ENCODE measurements at regions not wholly inside any gene's neighbourhood (a gene's known extent, or its start where the extent isn't known, plus 50 kb on each side); places are given as distances from the start of the nearest gene placed in this dataset.
"Not testable (repeated sequence)": the region's sequence is repeated elsewhere in the genome, so short reads cannot be mapped to it uniquely, and the experiment has no call there.

DNA sequence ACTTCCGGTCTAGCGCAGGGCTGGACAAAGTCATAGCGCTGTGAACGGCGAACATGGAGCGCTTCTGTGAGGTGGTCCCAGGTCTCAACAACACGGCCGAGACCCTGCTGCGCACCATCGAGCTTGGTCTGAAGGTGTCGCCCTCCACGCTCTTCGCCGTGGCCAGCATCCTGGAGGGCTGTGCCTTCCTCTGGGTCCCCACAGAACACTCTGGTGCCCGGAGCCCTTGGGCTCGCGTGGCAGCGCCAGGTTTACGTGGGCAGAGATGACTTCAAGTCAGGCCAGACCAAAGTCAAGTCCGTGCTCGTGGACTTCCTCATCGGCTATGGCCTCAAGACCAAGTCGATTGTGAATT lies 128.6 kb downstream of the ANAPC4 start:
- DNase-seq (ENCODE audit: insufficient read length, low spot score) (no peak), FAIRE-seq (no peak)
- TF ChIP-seq, protein P1, sequence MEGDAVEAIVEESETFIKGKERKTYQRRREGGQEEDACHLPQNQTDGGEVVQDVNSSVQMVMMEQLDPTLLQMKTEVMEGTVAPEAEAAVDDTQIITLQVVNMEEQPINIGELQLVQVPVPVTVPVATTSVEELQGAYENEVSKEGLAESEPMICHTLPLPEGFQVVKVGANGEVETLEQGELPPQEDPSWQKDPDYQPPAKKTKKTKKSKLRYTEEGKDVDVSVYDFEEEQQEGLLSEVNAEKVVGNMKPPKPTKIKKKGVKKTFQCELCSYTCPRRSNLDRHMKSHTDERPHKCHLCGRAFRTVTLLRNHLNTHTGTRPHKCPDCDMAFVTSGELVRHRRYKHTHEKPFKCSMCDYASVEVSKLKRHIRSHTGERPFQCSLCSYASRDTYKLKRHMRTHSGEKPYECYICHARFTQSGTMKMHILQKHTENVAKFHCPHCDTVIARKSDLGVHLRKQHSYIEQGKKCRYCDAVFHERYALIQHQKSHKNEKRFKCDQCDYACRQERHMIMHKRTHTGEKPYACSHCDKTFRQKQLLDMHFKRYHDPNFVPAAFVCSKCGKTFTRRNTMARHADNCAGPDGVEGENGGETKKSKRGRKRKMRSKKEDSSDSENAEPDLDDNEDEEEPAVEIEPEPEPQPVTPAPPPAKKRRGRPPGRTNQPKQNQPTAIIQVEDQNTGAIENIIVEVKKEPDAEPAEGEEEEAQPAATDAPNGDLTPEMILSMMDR (IDR thresholded peaks at IDR 0.05; ENCODE audit: insufficient read depth, missing control alignments) = no peak

DNA sequence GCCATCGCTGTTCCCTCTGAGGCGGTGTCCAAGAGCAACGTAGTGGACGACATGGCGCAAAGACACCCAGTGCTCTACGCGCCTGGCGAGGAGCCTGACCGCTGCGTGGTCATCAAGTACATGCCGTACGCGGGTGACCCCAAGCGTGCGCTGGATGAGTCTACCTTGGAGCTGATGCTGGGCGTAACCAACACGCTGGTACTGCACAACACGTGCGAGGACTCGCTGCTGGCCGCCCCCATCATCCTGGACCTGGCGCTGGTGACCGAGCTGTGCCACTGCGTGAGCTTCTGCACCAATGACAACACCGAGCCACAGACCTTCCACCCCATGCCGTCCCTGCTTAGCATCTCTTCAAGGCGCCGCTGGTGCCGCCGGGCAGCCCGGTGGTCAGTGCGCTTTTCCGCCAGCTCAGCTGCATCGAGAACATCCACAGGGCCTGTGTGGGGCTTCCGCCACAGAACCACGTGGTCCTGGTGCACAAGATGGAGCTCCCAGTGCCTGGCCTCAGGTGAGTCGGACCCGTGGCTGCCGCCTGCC lies 129.0 kb downstream of the ANAPC4 start:
- FAIRE-seq = no peak
- TF ChIP-seq, protein P1 (IDR thresholded peaks at IDR 0.05; ENCODE audit: insufficient read depth, missing control alignments) = no peak
- no peak for DNase-seq (ENCODE audit: insufficient read length, low spot score)

GRCh38 chr4:25509646-25510045 lies 132.6 kb downstream of the ANAPC4 start:
- FAIRE-seq (no peak), DNase-seq (ENCODE audit: insufficient read length, low spot score) (no peak)
- TF ChIP-seq, protein P1 (IDR thresholded peaks at IDR 0.05; ENCODE audit: insufficient read depth, missing control alignments) = no peak

DNA sequence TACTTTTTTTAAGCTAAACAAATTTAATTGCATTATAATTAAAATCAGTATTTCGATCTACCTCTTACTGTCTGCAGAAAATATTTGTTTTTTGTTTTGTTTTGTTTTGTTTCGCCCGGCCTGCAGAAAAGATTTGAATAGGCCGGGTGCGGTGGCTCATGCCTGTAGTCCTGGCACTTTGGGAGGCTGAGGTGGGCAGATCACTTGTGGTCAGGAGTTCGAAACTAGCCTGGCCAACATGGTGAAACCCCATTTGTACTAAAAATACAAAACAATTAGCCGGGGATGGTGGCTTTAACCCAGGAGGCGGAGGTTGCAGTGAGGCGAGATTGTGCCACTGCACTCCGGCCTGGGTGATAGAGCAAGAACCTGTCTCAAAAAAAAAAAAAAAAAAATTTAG lies 134.8 kb downstream of the ANAPC4 start:
- FAIRE-seq; DNase-seq (ENCODE audit: insufficient read length, low spot score): not testable (repeated sequence)

GRCh38 chr4:25513814-25514213 lies 136.8 kb downstream of the ANAPC4 start:
- FAIRE-seq (no peak), DNase-seq (ENCODE audit: insufficient read length, low spot score) (no peak)
- TF ChIP-seq, protein P1 (IDR thresholded peaks at IDR 0.05; ENCODE audit: insufficient read depth, missing control alignments) = no peak

DNA sequence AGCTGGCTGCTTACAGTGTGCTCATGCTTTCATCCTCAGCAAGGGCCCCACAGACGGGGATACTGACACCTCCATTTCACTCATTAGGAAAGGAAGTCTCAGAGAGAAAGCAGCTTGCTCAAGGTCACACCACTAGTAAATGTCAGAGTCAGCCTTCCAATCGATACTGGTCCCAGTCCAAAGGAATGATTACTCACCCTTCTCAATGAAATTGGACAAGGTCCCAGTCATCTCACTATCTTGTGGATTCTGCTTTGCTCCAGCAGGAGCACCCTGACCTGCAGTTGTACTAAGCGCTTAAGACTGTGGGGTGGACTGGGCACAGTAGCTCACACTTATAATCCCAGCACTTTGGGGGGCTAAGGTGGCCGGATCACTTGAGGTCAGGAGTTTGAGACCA lies 132.2 kb upstream of the SLC34A2 start:
- FAIRE-seq (no peak), DNase-seq (ENCODE audit: insufficient read length, low spot score) (no peak)
- TF ChIP-seq, protein P1 (IDR thresholded peaks at IDR 0.05; ENCODE audit: insufficient read depth, missing control alignments) = no peak

- TF ChIP-seq, protein P1 (IDR thresholded peaks at IDR 0.05; ENCODE audit: insufficient read depth, missing control alignments) = no peak
- FAIRE-seq (no peak), DNase-seq (ENCODE audit: insufficient read length, low spot score) (no peak)
Measured at GRCh38 chr4:25524663-25525062, 131.0 kb upstream of the SLC34A2 start.

GRCh38 chr4:25525896-25526295 lies 129.8 kb upstream of the SLC34A2 start:
- TF ChIP-seq, protein P1 (IDR thresholded peaks at IDR 0.05; ENCODE audit: insufficient read depth, missing control alignments) = no peak
- FAIRE-seq (no peak), DNase-seq (ENCODE audit: insufficient read length, low spot score) (no peak)
